OCI-LY7 (cell line): ENCODE measurements at regions not wholly inside any gene's neighbourhood (a gene's known extent, or its start where the extent isn't known, plus 50 kb on each side); places are given as distances from the start of the nearest gene placed in this dataset.

Source experiments
- CTCF ChIP-seq: fragments of 200-600 bp; sonication (generic); conservative IDR thresholded peaks from 2 replicates; pipeline ENCODE4 v1.5.1; 2014; ENCODE audit warnings: mild to moderate bottlenecking, antibody characterized with exemption, low read length, moderate library complexity, mixed read lengths
- EZH2phosphoT487 ChIP-seq: fragments of 200-600 bp; sonication (generic); IDR thresholded peaks from 2 replicates; pipeline ENCODE4 v1.6.1; 2018; ENCODE audit warnings: low read depth, borderline replicate concordance, mild to moderate bottlenecking, mixed run types, antibody characterized with exemption, low read length, moderate library complexity, mixed read lengths

GRCh38 chr11:87851827-87852226 lies 323.4 kb downstream of the RAB38 start:
- TF ChIP-seq CTCF (no peak), EZH2phosphoT487 (no peak)
